GM18907 (cell line): ENCODE measurements at regions not wholly inside any gene's neighbourhood (a gene's known extent, or its start where the extent isn't known, plus 50 kb on each side); places are given as distances from the start of the nearest gene placed in this dataset.
A peak's percentile ranks its signal among the peaks of the same experiment; 100 is the strongest.
"Not testable (repeated sequence)": the region's sequence is repeated elsewhere in the genome, so short reads cannot be mapped to it uniquely, and the experiment has no call there.

Experiments used
- ATAC-seq: cut with Tn5 transposase; IDR thresholded peaks from one replicate; pipeline ENCODE4 v1.9.1; 2021; ENCODE audit warnings: mild to moderate bottlenecking, moderate library complexity; ENCODE audit not compliant: unreplicated experiment

DNA sequence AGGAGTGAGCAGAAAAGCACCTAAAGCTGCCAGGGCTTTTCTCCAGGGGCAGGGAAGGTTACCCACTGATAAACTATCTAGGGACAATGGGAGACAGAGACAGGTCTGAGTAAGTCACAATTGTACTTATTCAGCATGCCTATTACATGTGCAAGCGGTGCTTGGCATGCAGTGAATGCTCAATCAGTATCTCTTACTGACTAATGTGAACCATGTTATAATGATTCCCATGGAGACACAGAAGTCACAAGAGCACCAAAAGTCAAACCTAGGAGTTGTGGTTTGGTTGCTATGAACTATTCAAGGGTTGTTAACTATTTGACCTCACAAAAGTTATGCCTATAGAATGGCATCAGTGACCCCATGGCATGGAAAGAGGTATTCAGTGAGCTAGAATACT is 50.0 kb upstream of the RASGRP1 start:
- ATAC-seq = no peak

DNA sequence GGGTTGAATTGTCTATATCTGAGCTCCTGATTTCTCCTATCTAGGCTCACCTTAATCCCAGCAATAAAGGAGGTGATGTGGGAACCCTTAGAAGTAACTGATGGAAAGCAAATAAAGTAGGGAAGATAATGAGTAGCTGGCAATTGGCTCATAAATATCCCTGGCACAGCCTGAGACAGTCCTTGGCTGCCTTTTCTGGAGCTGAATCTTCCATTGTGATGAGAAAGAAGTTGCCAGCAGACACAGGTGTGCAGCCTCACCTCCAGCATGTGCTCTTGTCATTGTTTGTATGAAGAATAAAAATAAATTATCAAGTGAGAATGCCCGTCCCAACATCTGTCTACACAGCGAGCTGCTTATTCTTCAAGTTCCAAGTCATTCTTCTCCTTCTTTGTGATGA is 53.2 kb upstream of the RASGRP1 start:
- ATAC-seq = no peak

- no peak for ATAC-seq
Observed at GRCh38 chr15:38618242-38618955, 53.8 kb upstream of the RASGRP1 start.

- no peak for ATAC-seq
Observed at GRCh38 chr15:38620098-38620497, 55.5 kb upstream of the RASGRP1 start.

- ATAC-seq = no peak
Observed at GRCh38 chr15:38620851-38621594, 56.4 kb upstream of the RASGRP1 start.

GRCh38 chr15:38622304-38622703 is 57.7 kb upstream of the RASGRP1 start:
- ATAC-seq = no peak

DNA sequence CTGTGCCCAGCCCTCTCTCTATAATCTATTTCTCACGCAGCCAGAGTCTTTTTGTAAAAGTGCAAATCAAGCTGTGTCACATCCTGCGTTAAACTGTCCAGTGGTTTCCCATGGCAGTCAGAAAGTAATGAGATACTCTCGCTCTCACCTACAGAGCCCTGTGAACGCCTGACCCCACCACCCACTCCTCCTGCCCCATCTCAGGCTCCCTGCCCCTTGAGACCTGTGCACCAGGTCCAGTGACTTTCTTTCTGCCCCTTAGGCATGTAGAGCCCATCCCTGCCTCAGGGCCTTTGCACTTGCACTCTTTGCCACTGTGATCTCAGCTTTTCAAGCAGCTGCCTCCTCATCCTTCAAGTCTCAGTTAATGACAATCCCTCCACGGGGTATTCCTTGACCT is 58.3 kb upstream of the RASGRP1 start:
- ATAC-seq = no peak

GRCh38 chr15:38623744-38624143 is 59.1 kb upstream of the RASGRP1 start:
- ATAC-seq = peak; percentile 14

- peak; percentile 64 for ATAC-seq
Observed at GRCh38 chr15:38624244-38625205, 59.9 kb upstream of the RASGRP1 start.

- ATAC-seq = no peak
Observed at GRCh38 chr15:38625886-38626285, 61.3 kb upstream of the RASGRP1 start.

GRCh38 chr15:38626443-38627050 is 61.9 kb upstream of the RASGRP1 start:
- no peak for ATAC-seq

- no peak for ATAC-seq
Observed at GRCh38 chr15:38627689-38628277, 63.2 kb upstream of the RASGRP1 start.

DNA sequence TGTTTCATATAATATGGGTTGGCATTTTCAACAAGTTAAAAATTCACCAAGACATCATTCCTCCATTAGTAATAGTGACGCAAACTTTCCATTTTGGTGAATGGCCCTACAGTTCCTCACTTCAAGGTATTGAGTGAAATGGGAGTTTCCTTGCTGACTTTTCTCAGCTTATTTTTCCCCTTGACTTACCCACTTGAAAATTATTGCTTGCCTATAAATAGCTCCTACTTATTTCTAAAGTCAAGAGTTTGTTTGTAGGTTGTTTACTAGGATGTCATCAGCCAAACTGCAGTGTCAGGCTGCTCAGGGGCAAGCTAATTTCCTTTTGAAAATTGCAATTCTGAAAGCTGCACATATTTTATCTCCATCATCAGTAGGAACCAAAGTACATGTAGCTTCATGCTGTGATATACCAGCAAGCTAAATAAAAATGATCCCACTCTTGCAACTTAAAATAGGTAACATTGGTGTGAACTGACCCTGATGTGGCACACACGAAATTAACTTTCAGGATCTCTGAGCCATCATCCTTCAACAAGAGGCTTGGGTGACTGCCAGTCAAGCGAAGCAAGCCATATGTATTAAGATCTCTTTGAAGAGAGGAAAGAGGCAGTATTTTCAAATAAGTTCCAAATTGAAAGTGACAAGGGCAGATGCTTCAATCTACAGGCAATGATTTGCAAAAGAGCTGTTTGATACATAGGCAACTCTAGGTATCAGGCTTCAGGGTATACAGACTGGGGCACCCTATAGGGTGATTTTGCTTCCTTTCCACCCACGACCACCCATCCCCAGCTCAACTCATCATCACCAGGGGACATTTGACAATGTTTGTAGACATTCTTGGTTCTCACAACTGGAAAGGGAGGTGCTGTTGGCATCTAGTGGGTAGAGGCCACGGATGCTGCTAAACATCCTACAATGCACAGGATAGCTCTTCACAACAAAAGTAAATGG is 66.8 kb upstream of the RASGRP1 start:
- peak; percentile 53 for ATAC-seq

GRCh38 chr15:38635170-38635569 is 70.6 kb upstream of the RASGRP1 start:
- ATAC-seq = no peak

DNA sequence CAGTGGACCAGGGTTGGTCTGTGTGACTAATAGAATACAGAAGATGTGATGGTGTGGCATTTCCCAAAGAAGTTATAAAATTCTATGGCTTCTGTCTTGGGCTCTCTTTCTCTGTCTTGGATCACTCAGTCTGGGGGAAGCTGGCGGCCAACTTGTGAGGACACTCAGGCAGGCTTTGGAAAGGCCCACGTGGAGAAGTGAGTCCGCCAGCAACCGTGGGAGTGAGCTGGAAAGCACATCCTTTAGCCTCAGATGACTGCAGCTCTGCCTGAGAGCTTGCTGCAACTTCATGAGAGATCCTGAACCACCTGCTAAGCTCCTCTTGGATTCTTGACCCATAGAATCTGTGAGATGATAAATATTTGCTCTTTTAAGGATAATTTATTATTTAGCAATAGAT is 72.0 kb upstream of the RASGRP1 start:
- ATAC-seq = no peak

GRCh38 chr15:38638126-38638525 is 73.5 kb upstream of the RASGRP1 start:
- no peak for ATAC-seq

- no peak for ATAC-seq
Observed at GRCh38 chr15:38638811-38639210, 74.2 kb upstream of the RASGRP1 start.

- peak; percentile 69 for ATAC-seq
Observed at GRCh38 chr15:38642689-38643270, 78.2 kb upstream of the RASGRP1 start.

DNA sequence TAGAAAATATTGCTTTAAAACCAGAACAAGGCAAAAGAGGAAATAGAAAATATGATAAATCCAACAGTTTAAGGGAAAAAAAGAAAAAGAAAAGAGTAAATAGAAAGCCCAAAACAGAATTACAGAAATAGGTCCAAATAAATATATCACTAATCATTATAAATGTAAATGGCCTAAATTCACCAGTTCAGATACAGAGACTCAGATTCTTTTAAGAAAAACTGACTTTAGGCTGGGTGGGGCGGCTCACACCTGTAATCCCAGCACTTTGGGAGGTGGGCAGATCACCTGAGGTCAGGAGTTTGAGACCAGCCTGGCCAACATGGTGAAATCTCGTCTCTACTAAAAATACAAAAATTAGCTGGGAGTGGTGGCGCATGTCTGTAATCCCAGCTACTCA is 79.7 kb upstream of the RASGRP1 start:
- ATAC-seq = not testable (repeated sequence)
